HFFc6 (cell line): ENCODE measurements at regions not wholly inside any gene's neighbourhood (a gene's known extent, or its start where the extent isn't known, plus 50 kb on each side); places are given as distances from the start of the nearest gene placed in this dataset.

Experiments used
- DNase-seq: peaks from one replicate; pipeline ENCODE4 v3.0.0-alpha.2; 2018
- H3K27ac Mint-ChIP-seq: 2 replicates; pipeline ENCODE4 v1.8.0; 2020; ENCODE audit warnings: mild to moderate bottlenecking, mixed read lengths
- H3K27me3 Mint-ChIP-seq: 2 replicates; pipeline ENCODE4 v1.8.0; 2021; ENCODE audit warnings: mild to moderate bottlenecking, moderate library complexity, mixed read lengths; ENCODE audit not compliant: insufficient read depth
- H3K36me3 Mint-ChIP-seq: 2 replicates; pipeline ENCODE4 v1.8.0; 2021; ENCODE audit warnings: low read depth, mixed read lengths
- H3K4me1 Mint-ChIP-seq: 2 replicates; pipeline ENCODE4 v1.8.0; 2020; ENCODE audit warnings: low read depth, mixed read lengths
- H3K4me3 Mint-ChIP-seq: 2 replicates; pipeline ENCODE4 v1.8.0; 2020; ENCODE audit warnings: mild to moderate bottlenecking, moderate library complexity, mixed read lengths
- H3K9me3 Mint-ChIP-seq: 2 replicates; pipeline ENCODE4 v1.8.0; 2020; ENCODE audit warnings: mild to moderate bottlenecking, mixed read lengths
- CTCF ChIP-seq: fragments of 200-600 bp; sonication (generic); IDR thresholded peaks from 2 replicates; pipeline ENCODE4 v1.5.0; 2021; ENCODE audit warnings: antibody characterized with exemption, mild to moderate bottlenecking

DNA sequence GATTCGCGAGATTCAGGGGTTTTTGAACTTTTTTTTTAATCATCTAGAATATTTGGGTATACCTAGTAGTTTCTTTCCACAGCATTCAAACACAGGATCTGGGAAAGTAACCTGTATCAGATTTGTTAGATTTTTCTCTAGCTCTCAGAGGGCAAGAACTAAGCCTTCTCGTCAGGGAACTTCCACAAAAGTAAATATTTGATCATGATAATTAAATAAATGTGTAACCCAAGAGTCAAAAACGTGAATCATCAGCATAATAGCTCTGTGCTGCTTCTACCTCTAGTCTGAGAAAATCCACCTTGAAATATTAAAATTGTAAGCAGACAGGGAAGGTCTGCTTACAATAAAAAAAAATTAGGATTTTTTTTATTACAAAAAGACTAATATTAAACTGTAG lies 225.7 kb upstream of the SPOPL start:
- DNase-seq, result peak; percentile 11
- Mint-ChIP-seq H3K27me3 (no peaks in the 10 kb centered on the region), H3K4me1 (peaks cover 52% of the 10 kb centered on the region), H3K27ac (peak overlapping the region; percentile 76), H3K9me3 (peaks cover 9% of the 10 kb centered on the region), H3K36me3 (peaks cover 9% of the 10 kb centered on the region), H3K4me3 (no peak overlapping the region; the same call in none of the 2 replicates)
- TF ChIP-seq CTCF, result no peak

DNA sequence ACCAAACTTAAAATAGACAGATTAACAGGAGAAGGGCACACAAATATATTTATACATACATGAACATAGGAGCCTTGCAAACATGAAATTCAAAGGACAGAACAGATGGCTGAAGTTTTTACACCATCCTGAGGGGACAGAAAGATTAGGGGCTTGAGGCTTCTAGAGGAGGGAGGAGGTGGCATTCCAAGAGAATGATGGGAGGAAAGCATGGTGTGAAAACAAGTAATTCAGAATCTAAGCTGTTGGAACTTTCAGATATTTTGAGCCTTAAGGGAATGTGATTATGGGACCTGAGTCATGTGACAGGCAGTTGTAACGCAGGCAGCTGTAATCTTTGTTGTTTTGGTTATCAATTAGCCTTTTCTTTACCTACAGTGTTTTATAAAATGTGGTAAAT lies 225.2 kb upstream of the SPOPL start:
- Mint-ChIP-seq H3K4me1 (peaks cover 52% of the 10 kb centered on the region), H3K27me3 (no peaks in the 10 kb centered on the region), H3K27ac (peak overlapping the region; percentile 76), H3K36me3 (peaks cover 9% of the 10 kb centered on the region), H3K4me3 (peak overlapping the region; percentile 41; the same call in 1 of the 2 replicates), H3K9me3 (peaks cover 9% of the 10 kb centered on the region)
- no peak for TF ChIP-seq CTCF
- DNase-seq, result no peak

- DNase-seq, result no peak
- H3K4me1 Mint-ChIP-seq, result peaks cover 49% of the 10 kb centered on the region
- peaks cover 9% of the 10 kb centered on the region for H3K9me3 Mint-ChIP-seq
- H3K36me3 Mint-ChIP-seq, result peaks cover 9% of the 10 kb centered on the region
- TF ChIP-seq CTCF, result no peak
- no peaks in the 10 kb centered on the region for H3K27me3 Mint-ChIP-seq
- no peak overlapping the region for H3K4me3 Mint-ChIP-seq
- H3K27ac Mint-ChIP-seq, result no peak overlapping the region
These were observed 224.5 kb upstream of the SPOPL start for GRCh38 chr2:138277062-138277461.

GRCh38 chr2:138279871-138280270 lies 221.7 kb upstream of the SPOPL start:
- Mint-ChIP-seq H3K27me3 (no peaks in the 10 kb centered on the region), H3K9me3 (no peaks in the 10 kb centered on the region), H3K4me3 (no peak overlapping the region), H3K4me1 (peaks cover 25% of the 10 kb centered on the region), H3K36me3 (no peaks in the 10 kb centered on the region), H3K27ac (no peak overlapping the region)
- TF ChIP-seq CTCF, result no peak
- DNase-seq, result peak; percentile 11

- Mint-ChIP-seq H3K4me3 (no peak overlapping the region), H3K27ac (no peak overlapping the region), H3K36me3 (no peaks in the 10 kb centered on the region), H3K9me3 (no peaks in the 10 kb centered on the region), H3K27me3 (no peaks in the 10 kb centered on the region), H3K4me1 (peaks cover 12% of the 10 kb centered on the region)
- TF ChIP-seq CTCF, result no peak
- DNase-seq, result no peak
These were observed 220.4 kb upstream of the SPOPL start for GRCh38 chr2:138280999-138281695.
